ENCODE measurements at regions not wholly inside any gene's neighbourhood (a gene's known extent, or its start where the extent isn't known, plus 50 kb on each side); places are given as distances from the start of the nearest gene placed in this dataset.

- no peak for TF ChIP-seq POLR2AphosphoS5 (IDR thresholded peaks at IDR 0.05)
- TF ChIP-seq CTCF (IDR thresholded peaks at IDR 0.05) = no peak
- TF ChIP-seq POLR2A (IDR thresholded peaks at IDR 0.05) = no peak
These were observed 184.4 kb upstream of the CCND2 start for GRCh38 chr12:4089121-4089606.

Data from breast epithelium (tissue), 3 donors.